ENCODE measurements at regions not wholly inside any gene's neighbourhood (a gene's known extent, or its start where the extent isn't known, plus 50 kb on each side); places are given as distances from the start of the nearest gene placed in this dataset.
"Not testable (repeated sequence)": the region's sequence is repeated elsewhere in the genome, so short reads cannot be mapped to it uniquely, and the experiment has no call there.

GRCh38 chr16:77488652-77489051, 53.8 kb upstream of the ADAMTS18 start:
- no peak for DNase-seq (ENCODE audit: low spot score)
- ATAC-seq = no peak

- DNase-seq (ENCODE audit: low spot score) = no peak
- no peak for ATAC-seq
Observed at GRCh38 chr16:77491091-77491490, 56.3 kb upstream of the ADAMTS18 start.

GRCh38 chr16:77496934-77497333, 62.1 kb upstream of the ADAMTS18 start:
- no peak for DNase-seq (ENCODE audit: low spot score)
- ATAC-seq = no peak

- DNase-seq (ENCODE audit: low spot score) = no peak
- ATAC-seq = no peak
Observed at GRCh38 chr16:77499373-77500285, 64.8 kb upstream of the ADAMTS18 start.

- DNase-seq (ENCODE audit: low spot score) (no peak), ATAC-seq (no peak)
Observed at GRCh38 chr16:77500286-77500598, 65.4 kb upstream of the ADAMTS18 start.

- no peak for DNase-seq (ENCODE audit: low spot score)
- no peak for ATAC-seq
Observed at GRCh38 chr16:77500934-77501664, 66.3 kb upstream of the ADAMTS18 start.

GRCh38 chr16:77502448-77502847, 67.6 kb upstream of the ADAMTS18 start:
- DNase-seq (ENCODE audit: low spot score) (no peak), ATAC-seq (no peak)

GRCh38 chr16:77506492-77506891, 71.7 kb upstream of the ADAMTS18 start:
- not testable (repeated sequence) for DNase-seq (ENCODE audit: low spot score); ATAC-seq

GRCh38 chr16:77509051-77509450, 74.2 kb upstream of the ADAMTS18 start:
- ATAC-seq (no peak), DNase-seq (ENCODE audit: low spot score) (no peak)

GRCh38 chr16:77509796-77510195, 75.0 kb upstream of the ADAMTS18 start:
- ATAC-seq (no peak), DNase-seq (ENCODE audit: low spot score) (no peak)

GRCh38 chr16:77511053-77511452, 76.2 kb upstream of the ADAMTS18 start:
- DNase-seq (ENCODE audit: low spot score) (no peak), ATAC-seq (no peak)

GRCh38 chr16:77514500-77515220, 79.8 kb upstream of the ADAMTS18 start:
- ATAC-seq = no peak
- DNase-seq (ENCODE audit: low spot score) = no peak

- not testable (repeated sequence) for DNase-seq (ENCODE audit: low spot score); ATAC-seq
Observed at GRCh38 chr16:77525226-77525625, 90.4 kb upstream of the ADAMTS18 start.

- ATAC-seq (no peak), DNase-seq (ENCODE audit: low spot score) (no peak)
Observed at GRCh38 chr16:77531752-77532151, 96.9 kb upstream of the ADAMTS18 start.

- ATAC-seq (no peak), DNase-seq (ENCODE audit: low spot score) (no peak)
Observed at GRCh38 chr16:77536809-77537208, 102.0 kb upstream of the ADAMTS18 start.

- DNase-seq (ENCODE audit: low spot score) (no peak), ATAC-seq (no peak)
Observed at GRCh38 chr16:77539421-77540034, 104.7 kb upstream of the ADAMTS18 start.

GRCh38 chr16:77540646-77541045, 105.8 kb upstream of the ADAMTS18 start:
- DNase-seq (ENCODE audit: low spot score) (no peak), ATAC-seq (no peak)

- DNase-seq (ENCODE audit: low spot score) = no peak
- ATAC-seq = no peak
Observed at GRCh38 chr16:77541165-77541564, 106.3 kb upstream of the ADAMTS18 start.

GRCh38 chr16:77548151-77548550, 113.3 kb upstream of the ADAMTS18 start:
- ATAC-seq (no peak), DNase-seq (ENCODE audit: low spot score) (no peak)

GRCh38 chr16:77548766-77549165, 113.9 kb upstream of the ADAMTS18 start:
- DNase-seq (ENCODE audit: low spot score) (no peak), ATAC-seq (no peak)

GRCh38 chr16:77549876-77550275, 115.0 kb upstream of the ADAMTS18 start:
- ATAC-seq = no peak
- no peak for DNase-seq (ENCODE audit: low spot score)

All from left lobe of liver (tissue), 2 donors.